Fibroblast of gingiva (primary cell): ENCODE measurements at regions not wholly inside any gene's neighbourhood (a gene's known extent, or its start where the extent isn't known, plus 50 kb on each side); places are given as distances from the start of the nearest gene placed in this dataset.
A peak's percentile ranks its signal among the peaks of the same experiment; 100 is the strongest.
"Not testable (repeated sequence)": the region's sequence is repeated elsewhere in the genome, so short reads cannot be mapped to it uniquely, and the experiment has no call there.

ENCODE experiments used
- DNase-seq: peaks from one replicate; pipeline ENCODE4 v3.0.0-alpha.2; 2011; ENCODE audit warnings: low read depth

GRCh38 chr5:94025788-94026473 lies 284.5 kb upstream of the POU5F2 start:
- DNase-seq, result no peak

- no peak for DNase-seq
These were observed 283.2 kb upstream of the POU5F2 start for GRCh38 chr5:94024620-94025019.

- DNase-seq, result peak; percentile 11
These were observed 282.7 kb upstream of the POU5F2 start for GRCh38 chr5:94024101-94024500.

- peak; percentile 20 for DNase-seq
These were observed 279.8 kb upstream of the POU5F2 start for GRCh38 chr5:94021246-94021645.

- DNase-seq, result no peak
These were observed 276.2 kb upstream of the POU5F2 start for GRCh38 chr5:94017579-94017978.

- DNase-seq, result no peak
These were observed 269.4 kb upstream of the POU5F2 start for GRCh38 chr5:94010814-94011213.

- no peak for DNase-seq
These were observed 267.8 kb upstream of the POU5F2 start for GRCh38 chr5:94009161-94009560.

GRCh38 chr5:93998951-93999455 lies 257.6 kb upstream of the POU5F2 start:
- DNase-seq, result no peak

- DNase-seq, result no peak
These were observed 256.2 kb upstream of the POU5F2 start for GRCh38 chr5:93997562-93997961.

GRCh38 chr5:93995126-93995621 lies 253.8 kb upstream of the POU5F2 start:
- DNase-seq, result peak; percentile 90

GRCh38 chr5:93993161-93993560 lies 251.8 kb upstream of the POU5F2 start:
- no peak for DNase-seq

- peak; percentile 48 for DNase-seq
These were observed 249.2 kb upstream of the POU5F2 start for GRCh38 chr5:93990504-93991070.

- not testable (repeated sequence) for DNase-seq
These were observed 244.7 kb upstream of the POU5F2 start for GRCh38 chr5:93985940-93986570.

GRCh38 chr5:93978222-93978621 lies 236.8 kb upstream of the POU5F2 start:
- no peak for DNase-seq

- no peak for DNase-seq
These were observed 226.5 kb upstream of the POU5F2 start for GRCh38 chr5:93967923-93968322.

- no peak for DNase-seq
These were observed 223.0 kb upstream of the POU5F2 start for GRCh38 chr5:93964421-93964820.

GRCh38 chr5:93960042-93960441 lies 218.6 kb upstream of the POU5F2 start:
- DNase-seq, result no peak

- no peak for DNase-seq
These were observed 214.6 kb upstream of the POU5F2 start for GRCh38 chr5:93956006-93956405.

GRCh38 chr5:93954421-93955069 lies 213.1 kb upstream of the POU5F2 start:
- DNase-seq, result no peak

- no peak for DNase-seq
These were observed 212.0 kb upstream of the POU5F2 start for GRCh38 chr5:93953442-93953841.

- no peak for DNase-seq
These were observed 200.5 kb upstream of the POU5F2 start for GRCh38 chr5:93941897-93942296.

- not testable (repeated sequence) for DNase-seq
These were observed 191.9 kb upstream of the POU5F2 start for GRCh38 chr5:93933269-93933668.

GRCh38 chr5:93930098-93930497 lies 188.7 kb upstream of the POU5F2 start:
- no peak for DNase-seq
